CD4-positive, CD25-positive, alpha-beta regulatory T cell (primary cell): ENCODE measurements at regions not wholly inside any gene's neighbourhood (a gene's known extent, or its start where the extent isn't known, plus 50 kb on each side); places are given as distances from the start of the nearest gene placed in this dataset.
"Not testable (repeated sequence)": the region's sequence is repeated elsewhere in the genome, so short reads cannot be mapped to it uniquely, and the experiment has no call there.

Experiments used
- ATAC-seq, 2 donors: fragments of 150-1000 bp; cut with Tn5 transposase; one replicate each; pipeline ENCODE4 v1.10.0; 2021; ENCODE audit warnings: low read depth in 2 of 2, moderate number of reproducible peaks in 2 of 2, moderate library complexity in 1 of 2
- DNase-seq, 3 donors: peaks; one replicate each; pipeline versions ENCODE4 v3.0.0 to v3.0.0-alpha.2; 2012 to 2022; ENCODE audit warnings: mixed read lengths in 1 of 3
- H3K27ac ChIP-seq: one replicate; pipeline ENCODE4 v1.7.0; 2013; ENCODE audit warnings: mild to moderate bottlenecking, low read length; ENCODE audit not compliant: insufficient read depth, poor library complexity, severe bottlenecking
- H3K27me3 ChIP-seq: one replicate; pipeline ENCODE4 v1.7.0; 2013; ENCODE audit warnings: low read length; ENCODE audit not compliant: control insufficient read depth, insufficient read depth
- H3K36me3 ChIP-seq: one replicate; pipeline ENCODE4 v1.7.0; 2013; ENCODE audit warnings: mild to moderate bottlenecking, low read length, moderate library complexity; ENCODE audit not compliant: control insufficient read depth, insufficient read depth
- H3K4me1 ChIP-seq: 2 replicates; pipeline ENCODE4 v1.7.0; 2013; ENCODE audit warnings: mild to moderate bottlenecking, low read length; ENCODE audit not compliant: insufficient read depth, control insufficient read depth, poor library complexity, severe bottlenecking
- H3K4me3 ChIP-seq: one replicate; pipeline ENCODE4 v1.7.0; 2013; ENCODE audit warnings: low read depth, mild to moderate bottlenecking, low read length, moderate library complexity
- H3K9me3 ChIP-seq, 2 experiments: 1 replicate in 1 of 2; 2 replicates in 1 of 2; pipeline ENCODE4 v1.7.0; 2013; ENCODE audit warnings: low read length in 2 of 2, mild to moderate bottlenecking in 1 of 2, moderate library complexity in 1 of 2; ENCODE audit not compliant: control insufficient read depth in 2 of 2
- H3K27ac Mint-ChIP-seq, 3 donors: one replicate each; pipeline ENCODE4 v1.8.0; 2020 to 2022; ENCODE audit warnings: mild to moderate bottlenecking in 3 of 3, mixed read lengths in 3 of 3, moderate library complexity in 2 of 3
- H3K27me3 Mint-ChIP-seq: one replicate; pipeline ENCODE4 v1.8.0; 2022; ENCODE audit warnings: mild to moderate bottlenecking, mixed read lengths
- H3K36me3 Mint-ChIP-seq: one replicate; pipeline ENCODE4 v1.8.0; 2020; ENCODE audit warnings: mixed read lengths
- H3K4me1 Mint-ChIP-seq, 4 donors: one replicate each; pipeline ENCODE4 v1.8.0; 2020 to 2022; ENCODE audit warnings: mixed read lengths in 4 of 4, mild to moderate bottlenecking in 1 of 4
- H3K4me3 Mint-ChIP-seq, 4 donors: one replicate each; pipeline ENCODE4 v1.8.0; 2020 to 2022; ENCODE audit warnings: mild to moderate bottlenecking in 4 of 4, mixed read lengths in 4 of 4, moderate library complexity in 3 of 4
- H3K9me3 Mint-ChIP-seq, 7 donors: one replicate each; pipeline ENCODE4 v1.8.0; 2020 to 2022; ENCODE audit warnings: mixed read lengths in 7 of 7, mild to moderate bottlenecking in 3 of 7, moderate library complexity in 2 of 7

GRCh38 chr20:28562510-28562898 is 2695.0 kb upstream of the DEFB115 start:
- ATAC-seq (no peak), DNase-seq (no peak)
- Mint-ChIP-seq H3K4me1 (no peaks in the 10 kb centered on the region), H3K9me3 (peaks cover 12 to 46% (median 27%) of the 10 kb centered on the region in 7 donors), H3K27ac (no peak overlapping the region), H3K4me3 (no peak overlapping the region), H3K36me3 (peaks cover 18% of the 10 kb centered on the region), H3K27me3 (no peaks in the 10 kb centered on the region)
- H3K27ac ChIP-seq: no peak overlapping the region
- H3K9me3 ChIP-seq: peaks cover 5 to 9% of the 10 kb centered on the region in 2 experiments
- no peak overlapping the region for H3K4me3 ChIP-seq
- H3K36me3 ChIP-seq: no peaks in the 10 kb centered on the region
- no peaks in the 10 kb centered on the region for H3K27me3 ChIP-seq
- H3K4me1 ChIP-seq: no peaks in the 10 kb centered on the region

- not testable (repeated sequence) for H3K4me3 ChIP-seq, H3K27me3 ChIP-seq, H3K36me3 ChIP-seq, H3K27ac ChIP-seq, H3K9me3 ChIP-seq, H3K27ac Mint-ChIP-seq, H3K4me1 ChIP-seq, H3K4me1 Mint-ChIP-seq, ATAC-seq, H3K4me3 Mint-ChIP-seq, H3K27me3 Mint-ChIP-seq, DNase-seq
- Mint-ChIP-seq H3K9me3 (peaks cover 11 to 45% (median 26%) of the 10 kb centered on the region in 7 donors), H3K36me3 (peaks cover 18% of the 10 kb centered on the region)
Measured at GRCh38 chr20:28562899-28563521, 2694.5 kb upstream of the DEFB115 start.

- not testable (repeated sequence) for H3K4me1 Mint-ChIP-seq, H3K27ac Mint-ChIP-seq, H3K9me3 ChIP-seq, H3K27me3 Mint-ChIP-seq, H3K4me3 ChIP-seq, H3K36me3 ChIP-seq, DNase-seq, H3K4me3 Mint-ChIP-seq, ATAC-seq, H3K27me3 ChIP-seq, H3K27ac ChIP-seq, H3K4me1 ChIP-seq
- Mint-ChIP-seq H3K9me3 (peaks cover 9 to 45% (median 26%) of the 10 kb centered on the region in 7 donors), H3K36me3 (peaks cover 18% of the 10 kb centered on the region)
Measured at GRCh38 chr20:28564024-28564423, 2693.4 kb upstream of the DEFB115 start.

DNA sequence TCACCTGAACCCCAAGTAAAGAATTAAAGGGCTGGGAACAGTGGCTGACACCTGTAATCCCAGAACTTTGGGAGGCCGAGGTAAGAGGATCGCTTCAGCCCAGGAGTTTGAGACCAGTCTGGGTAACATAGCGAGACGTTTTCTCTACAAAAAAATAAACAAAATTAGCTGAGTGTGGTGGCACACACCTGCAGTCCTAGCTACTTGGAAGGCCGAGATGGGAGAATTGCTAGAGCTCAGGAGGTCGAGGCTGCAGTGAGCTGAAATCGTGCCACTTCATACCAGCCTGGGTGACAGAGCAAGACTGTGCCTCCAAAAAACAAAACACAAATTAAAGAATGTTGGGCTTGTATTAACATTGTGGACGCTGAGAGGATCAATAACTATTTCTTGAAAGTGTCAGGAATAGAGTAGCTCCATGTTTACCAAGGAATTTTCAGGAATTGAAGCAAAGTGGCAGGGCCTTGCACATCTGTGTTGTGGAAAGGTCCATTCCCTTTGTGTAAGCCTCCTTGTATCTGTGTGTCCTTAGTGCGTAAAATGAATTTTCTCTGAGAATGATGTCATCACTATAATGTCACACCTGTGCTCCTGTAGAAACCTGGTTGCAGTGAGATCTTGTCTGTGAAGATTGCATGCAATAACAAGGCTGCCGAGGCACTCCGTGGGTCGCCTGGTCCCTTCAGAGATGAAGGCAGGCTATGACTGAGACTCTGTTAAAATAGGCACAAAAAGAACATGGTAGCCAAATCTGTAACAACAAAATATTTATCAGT is 2692.6 kb upstream of the DEFB115 start:
- H3K36me3 ChIP-seq, H3K4me3 ChIP-seq, H3K27ac ChIP-seq, H3K27me3 ChIP-seq, H3K9me3 ChIP-seq, H3K4me1 ChIP-seq, H3K4me3 Mint-ChIP-seq, DNase-seq, ATAC-seq, H3K27ac Mint-ChIP-seq, H3K27me3 Mint-ChIP-seq, H3K4me1 Mint-ChIP-seq: not testable (repeated sequence)
- peaks cover 9 to 46% (median 23%) of the 10 kb centered on the region in 7 donors for H3K9me3 Mint-ChIP-seq
- peaks cover 18% of the 10 kb centered on the region for H3K36me3 Mint-ChIP-seq

DNA sequence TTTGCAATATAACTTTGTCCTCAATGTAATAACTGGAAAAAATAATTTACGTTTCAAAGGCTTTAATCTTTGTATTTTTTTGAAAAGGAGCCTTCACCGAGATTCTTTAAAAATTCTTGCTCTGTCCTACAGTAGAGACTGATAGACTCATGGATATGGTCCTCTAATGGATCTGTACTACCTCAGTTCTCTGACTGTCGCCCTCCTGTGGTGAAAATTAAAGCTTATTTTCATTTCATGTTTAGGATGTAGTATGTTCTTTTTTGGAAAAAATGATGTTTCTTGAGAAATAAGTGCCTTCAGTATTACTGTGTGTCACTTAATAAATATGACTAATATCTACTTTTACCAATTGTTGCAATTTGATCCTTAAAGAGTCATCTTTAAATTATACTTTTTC is 2681.5 kb upstream of the DEFB115 start:
- H3K4me3 ChIP-seq, H3K4me3 Mint-ChIP-seq, H3K27ac Mint-ChIP-seq, H3K27me3 ChIP-seq, H3K27ac ChIP-seq, H3K4me1 ChIP-seq, ATAC-seq, H3K36me3 ChIP-seq, H3K4me1 Mint-ChIP-seq, H3K9me3 ChIP-seq, H3K27me3 Mint-ChIP-seq: not testable (repeated sequence)
- peaks cover 0 to 35% (median 11%) of the 10 kb centered on the region in 7 donors for H3K9me3 Mint-ChIP-seq
- DNase-seq: peak in 1 of 3 donors; percentile 19
- H3K36me3 Mint-ChIP-seq: peaks cover 16% of the 10 kb centered on the region

DNA sequence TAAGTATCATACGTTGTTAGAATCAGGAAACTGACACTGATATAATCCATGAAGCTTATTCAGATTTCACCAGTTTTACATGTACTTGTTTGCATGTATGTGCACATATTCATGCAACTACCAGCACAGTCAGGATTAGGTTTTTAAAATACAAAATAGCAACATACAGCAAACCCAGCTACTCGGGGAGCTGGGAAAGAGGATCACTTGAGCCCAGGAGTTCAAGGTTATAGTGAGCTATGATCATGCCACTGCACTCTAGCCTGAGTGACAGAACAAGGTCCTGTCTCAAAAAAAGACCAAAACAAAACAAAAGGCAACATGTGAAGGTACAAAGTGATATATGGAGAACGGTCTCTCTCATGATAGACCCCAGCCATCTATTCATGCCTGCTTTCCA is 2665.8 kb upstream of the DEFB115 start:
- H3K9me3 ChIP-seq, H3K27me3 ChIP-seq, DNase-seq, H3K27ac ChIP-seq, H3K27me3 Mint-ChIP-seq, H3K27ac Mint-ChIP-seq, ATAC-seq, H3K4me3 Mint-ChIP-seq, H3K36me3 ChIP-seq, H3K4me1 ChIP-seq, H3K9me3 Mint-ChIP-seq, H3K4me3 ChIP-seq: not testable (repeated sequence)
- Mint-ChIP-seq H3K4me1 (peaks cover 6 to 22% (median 6%) of the 10 kb centered on the region in 4 donors), H3K36me3 (peaks cover 14% of the 10 kb centered on the region)

DNA sequence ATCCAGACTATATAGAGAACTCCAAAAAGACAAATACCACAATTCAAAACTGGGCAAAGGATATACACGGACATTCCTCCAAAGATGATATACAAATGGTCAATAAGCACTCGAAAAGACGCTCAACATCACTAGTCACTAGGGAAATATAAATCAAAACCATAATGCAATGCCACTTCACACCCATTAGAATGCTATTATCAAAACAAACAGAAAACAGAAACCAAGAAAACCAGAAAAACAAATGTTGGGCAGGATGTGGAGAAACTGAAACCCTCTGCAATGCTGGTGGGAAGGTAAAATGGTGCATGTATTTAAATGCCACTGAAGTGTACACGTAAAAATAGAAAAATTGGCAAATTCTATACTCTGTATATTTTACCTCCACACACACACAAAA is 2664.1 kb upstream of the DEFB115 start:
- not testable (repeated sequence) for H3K4me1 ChIP-seq, DNase-seq, ATAC-seq, H3K27me3 Mint-ChIP-seq, H3K27ac ChIP-seq, H3K36me3 ChIP-seq, H3K27ac Mint-ChIP-seq, H3K4me3 ChIP-seq, H3K9me3 ChIP-seq, H3K27me3 ChIP-seq, H3K9me3 Mint-ChIP-seq
- peak overlapping the region in 2 of 4 donors; percentile 16 to 61 for H3K4me3 Mint-ChIP-seq
- peaks cover 16 to 37% (median 18%) of the 10 kb centered on the region in 4 donors for H3K4me1 Mint-ChIP-seq
- peaks cover 14% of the 10 kb centered on the region for H3K36me3 Mint-ChIP-seq

DNA sequence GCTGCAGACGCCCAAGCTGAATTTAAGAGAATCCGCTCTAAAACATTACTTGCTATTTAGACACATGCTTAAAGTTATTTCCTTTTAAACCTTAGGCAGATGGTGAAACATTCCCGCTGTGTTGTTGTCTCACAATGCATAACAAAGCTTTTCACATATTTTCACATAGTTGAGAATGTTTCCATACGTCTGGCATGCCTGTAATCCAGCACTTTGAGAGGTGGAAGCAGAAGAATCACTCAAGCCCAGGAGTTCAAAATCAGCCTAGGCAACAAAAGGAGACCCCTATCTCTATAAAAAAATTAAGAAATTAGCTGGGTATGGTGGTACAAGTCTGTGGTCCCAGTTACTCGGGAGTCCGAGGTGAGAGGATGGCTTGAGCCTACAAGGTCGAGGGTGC is 2663.0 kb upstream of the DEFB115 start:
- not testable (repeated sequence) for H3K27ac ChIP-seq, H3K27me3 ChIP-seq, ATAC-seq, H3K9me3 ChIP-seq, H3K4me3 ChIP-seq, H3K9me3 Mint-ChIP-seq, H3K4me3 Mint-ChIP-seq, H3K36me3 ChIP-seq, H3K4me1 ChIP-seq, H3K27ac Mint-ChIP-seq, DNase-seq, H3K27me3 Mint-ChIP-seq
- H3K36me3 Mint-ChIP-seq: peaks cover 10% of the 10 kb centered on the region
- peaks cover 16 to 42% (median 18%) of the 10 kb centered on the region in 4 donors for H3K4me1 Mint-ChIP-seq
